ENCODE measurements at regions not wholly inside any gene's neighbourhood (a gene's known extent, or its start where the extent isn't known, plus 50 kb on each side); places are given as distances from the start of the nearest gene placed in this dataset.

- TF ChIP-seq, protein P1, sequence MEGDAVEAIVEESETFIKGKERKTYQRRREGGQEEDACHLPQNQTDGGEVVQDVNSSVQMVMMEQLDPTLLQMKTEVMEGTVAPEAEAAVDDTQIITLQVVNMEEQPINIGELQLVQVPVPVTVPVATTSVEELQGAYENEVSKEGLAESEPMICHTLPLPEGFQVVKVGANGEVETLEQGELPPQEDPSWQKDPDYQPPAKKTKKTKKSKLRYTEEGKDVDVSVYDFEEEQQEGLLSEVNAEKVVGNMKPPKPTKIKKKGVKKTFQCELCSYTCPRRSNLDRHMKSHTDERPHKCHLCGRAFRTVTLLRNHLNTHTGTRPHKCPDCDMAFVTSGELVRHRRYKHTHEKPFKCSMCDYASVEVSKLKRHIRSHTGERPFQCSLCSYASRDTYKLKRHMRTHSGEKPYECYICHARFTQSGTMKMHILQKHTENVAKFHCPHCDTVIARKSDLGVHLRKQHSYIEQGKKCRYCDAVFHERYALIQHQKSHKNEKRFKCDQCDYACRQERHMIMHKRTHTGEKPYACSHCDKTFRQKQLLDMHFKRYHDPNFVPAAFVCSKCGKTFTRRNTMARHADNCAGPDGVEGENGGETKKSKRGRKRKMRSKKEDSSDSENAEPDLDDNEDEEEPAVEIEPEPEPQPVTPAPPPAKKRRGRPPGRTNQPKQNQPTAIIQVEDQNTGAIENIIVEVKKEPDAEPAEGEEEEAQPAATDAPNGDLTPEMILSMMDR (IDR thresholded peaks at IDR 0.05), result no peak
- TF ChIP-seq EP300 (IDR thresholded peaks at IDR 0.05), result no peak
- TF ChIP-seq POLR2A (IDR thresholded peaks at IDR 0.05), result no peak
- no peaks in the 10 kb centered on the region for H3K27me3 ChIP-seq
- no peaks in the 10 kb centered on the region for H3K9me3 ChIP-seq
- H3K4me1 ChIP-seq, result no peaks in the 10 kb centered on the region
- no peaks in the 10 kb centered on the region for H3K36me3 ChIP-seq
- 78 to 87% methylated on average over 2 of the region's 2 CpGs for WGBS, 2 donors
- no peak overlapping the region for H3K4me3 ChIP-seq
- DNase-seq (ENCODE audit: low spot score in 2 of 2), result no peak
- H3K27ac ChIP-seq, result no peak overlapping the region
These were observed 363.7 kb downstream of the SLC4A3 start for GRCh38 chr2:219991116-219991515.

DNA sequence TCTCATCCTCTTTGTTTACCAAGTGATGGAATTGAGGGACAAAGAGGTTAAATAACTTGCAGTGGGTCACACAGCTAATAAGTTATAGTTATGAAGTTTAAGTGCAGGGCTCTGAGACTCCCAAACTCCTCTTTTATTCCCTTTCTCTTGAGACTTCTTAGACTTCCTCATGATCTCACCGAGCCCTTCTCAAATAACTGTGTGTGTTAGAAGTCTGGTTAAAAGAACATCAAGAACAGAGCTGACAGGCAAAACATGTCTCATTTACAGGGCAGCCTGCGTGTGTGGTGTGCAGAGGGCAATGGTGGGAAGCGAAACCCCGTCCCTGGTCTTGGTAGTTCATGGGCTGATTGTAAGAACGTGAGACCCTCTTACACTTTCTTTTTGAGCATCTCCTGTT is 368.0 kb downstream of the SLC4A3 start:
- DNase-seq (ENCODE audit: low spot score in 2 of 2), result no peak
- H3K4me1 ChIP-seq, result no peaks in the 10 kb centered on the region
- TF ChIP-seq, protein P1 (IDR thresholded peaks at IDR 0.05), result no peak
- no peak for TF ChIP-seq EP300 (IDR thresholded peaks at IDR 0.05)
- no peak for TF ChIP-seq POLR2A (IDR thresholded peaks at IDR 0.05)
- no peaks in the 10 kb centered on the region for H3K27me3 ChIP-seq
- 70 to 81% methylated on average over 5 of the region's 5 CpGs for WGBS, 2 donors
- no peak overlapping the region for H3K4me3 ChIP-seq
- H3K36me3 ChIP-seq, result no peaks in the 10 kb centered on the region
- H3K27ac ChIP-seq, result no peak overlapping the region
- no peaks in the 10 kb centered on the region for H3K9me3 ChIP-seq

- Histone ChIP-seq H3K27ac (no peak overlapping the region), H3K4me3 (no peak overlapping the region), H3K4me1 (no peaks in the 10 kb centered on the region), H3K9me3 (no peaks in the 10 kb centered on the region), H3K36me3 (no peaks in the 10 kb centered on the region), H3K27me3 (no peaks in the 10 kb centered on the region)
- WGBS, 2 donors, result 75 to 80% methylated on average over 4 of the region's 4 CpGs
- DNase-seq (ENCODE audit: low spot score in 2 of 2), result no peak
- no peak for TF ChIP-seq POLR2A (IDR thresholded peaks at IDR 0.05)
- TF ChIP-seq, protein P1 (IDR thresholded peaks at IDR 0.05), result no peak
- TF ChIP-seq EP300 (IDR thresholded peaks at IDR 0.05), result no peak
These were observed 368.7 kb downstream of the SLC4A3 start for GRCh38 chr2:219995991-219996765.

DNA sequence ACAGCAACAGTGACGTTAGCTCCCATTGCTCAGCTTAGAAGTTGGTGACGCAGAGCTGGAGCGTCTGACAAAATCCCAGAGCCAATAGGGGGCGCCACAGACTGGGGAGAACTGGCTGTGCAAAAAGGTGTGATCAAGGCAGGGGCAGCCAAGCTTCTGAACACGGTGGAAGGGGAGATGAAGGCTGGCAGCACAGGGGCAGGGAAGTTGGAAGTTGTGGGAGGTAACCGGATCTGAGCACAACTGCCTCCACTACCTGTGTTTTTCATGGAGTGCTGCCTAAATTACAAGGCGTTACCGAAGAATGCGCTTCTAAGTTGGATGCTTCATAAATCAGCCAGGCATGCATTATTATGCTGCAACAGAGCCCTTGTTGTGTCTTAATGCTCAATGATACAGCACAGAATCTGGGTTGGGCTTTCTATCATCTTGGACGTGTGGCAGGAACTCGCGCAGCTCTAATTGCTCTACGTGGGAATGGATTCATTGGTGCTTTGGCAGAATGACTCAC is 370.0 kb downstream of the SLC4A3 start:
- WGBS, 2 donors, result 49 to 62% methylated on average over 13 of the region's 13 CpGs
- H3K27ac ChIP-seq, result no peak overlapping the region
- peak; percentile 16 to 41 for DNase-seq (ENCODE audit: low spot score in 2 of 2)

DNA sequence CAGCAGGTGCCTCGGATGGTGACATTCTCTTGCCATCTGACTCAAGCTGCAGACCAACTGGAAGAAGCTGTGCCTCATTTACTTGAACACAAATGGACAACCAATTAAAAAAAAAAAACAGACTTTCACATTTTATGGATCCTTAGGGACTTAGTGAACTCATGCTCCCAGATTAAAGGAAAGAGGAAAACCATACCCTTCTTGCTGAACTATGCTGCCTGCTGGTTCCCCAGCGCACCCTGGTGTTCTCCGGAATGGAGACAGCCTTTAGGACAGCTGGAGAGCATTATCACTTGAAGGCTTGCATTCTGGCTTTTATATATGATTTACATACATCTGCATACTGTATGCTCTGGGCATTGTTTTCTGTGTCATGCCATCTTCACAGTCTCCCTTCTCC is 370.7 kb downstream of the SLC4A3 start:
- H3K9me3 ChIP-seq, result no peaks in the 10 kb centered on the region
- WGBS, 2 donors, result 69 to 81% methylated on average over 3 of the region's 3 CpGs
- TF ChIP-seq EP300 (IDR thresholded peaks at IDR 0.05) (no peak), POLR2A (IDR thresholded peaks at IDR 0.05) (no peak)
- TF ChIP-seq, protein P1 (IDR thresholded peaks at IDR 0.05), result no peak
- no peaks in the 10 kb centered on the region for H3K36me3 ChIP-seq
- no peaks in the 10 kb centered on the region for H3K27me3 ChIP-seq
- H3K4me3 ChIP-seq, result no peak overlapping the region
- DNase-seq (ENCODE audit: low spot score in 2 of 2), result no peak
- no peak overlapping the region for H3K27ac ChIP-seq
- H3K4me1 ChIP-seq, result no peaks in the 10 kb centered on the region

More for the DNA sequence above, 370.0 kb downstream of the SLC4A3 start:
- TF ChIP-seq POLR2A (IDR thresholded peaks at IDR 0.05), result no peak
- TF ChIP-seq, protein P1 (IDR thresholded peaks at IDR 0.05), result peak in 3 of 5 experiments; percentile 11 to 45 (median 32)
- Histone ChIP-seq H3K4me1 (no peaks in the 10 kb centered on the region), H3K27me3 (no peaks in the 10 kb centered on the region), H3K4me3 (no peak overlapping the region), H3K36me3 (no peaks in the 10 kb centered on the region), H3K9me3 (no peaks in the 10 kb centered on the region)
